Loucy (cell line): ENCODE measurements at regions not wholly inside any gene's neighbourhood (a gene's known extent, or its start where the extent isn't known, plus 50 kb on each side); places are given as distances from the start of the nearest gene placed in this dataset.

Source experiments
- H2AFZ ChIP-seq: fragments of 200-600 bp; sonication (generic); 2 replicates; pipeline ENCODE4 v1.6.0; 2016; ENCODE audit warnings: antibody characterized with exemption, mild to moderate bottlenecking, low read length, moderate library complexity
- H3F3A ChIP-seq: fragments of 200-600 bp; 2 replicates; pipeline ENCODE4 v1.6.0; 2016; ENCODE audit warnings: antibody characterized with exemption, low read depth, mild to moderate bottlenecking
- H3K27me3 ChIP-seq: fragments of 200-600 bp; sonication (generic); 2 replicates; pipeline ENCODE4 v1.6.1; 2014; ENCODE audit warnings: low read length, mild to moderate bottlenecking; ENCODE audit not compliant: insufficient read depth, poor library complexity, severe bottlenecking
- H3K36me3 ChIP-seq: fragments of 200-600 bp; sonication (generic); 2 replicates; pipeline ENCODE4 v1.6.1; 2016; ENCODE audit warnings: low read length; ENCODE audit not compliant: insufficient read depth
- H3K4me1 ChIP-seq: fragments of 200-600 bp; sonication (generic); 2 replicates; pipeline ENCODE4 v1.5.1; 2014; ENCODE audit warnings: low read length, mild to moderate bottlenecking; ENCODE audit not compliant: insufficient read depth, poor library complexity, severe bottlenecking
- H3K4me2 ChIP-seq: fragments of 200-600 bp; sonication (generic); 2 replicates; pipeline ENCODE4 v1.6.0; 2014; ENCODE audit warnings: antibody characterized with exemption, low read length, low read depth, mild to moderate bottlenecking; ENCODE audit not compliant: poor library complexity, severe bottlenecking
- H3K4me3 ChIP-seq: fragments of 200-600 bp; sonication (generic); 2 replicates; pipeline ENCODE4 v1.5.1; 2014; ENCODE audit warnings: low read length, mild to moderate bottlenecking, mixed read lengths; ENCODE audit not compliant: poor library complexity, severe bottlenecking
- H3K79me2 ChIP-seq: fragments of 200-600 bp; sonication (generic); 2 replicates; pipeline ENCODE4 v1.6.1; 2014; ENCODE audit warnings: low read length; ENCODE audit not compliant: insufficient read depth
- H3K9ac ChIP-seq: fragments of 200-600 bp; sonication (generic); 2 replicates; pipeline ENCODE4 v1.6.0; 2014; ENCODE audit warnings: mild to moderate bottlenecking, low read depth, low read length, moderate library complexity; ENCODE audit not compliant: poor library complexity, severe bottlenecking
- H3K9me2 ChIP-seq: fragments of 200-600 bp; sonication (generic); replicated peaks from 2 replicates; pipeline ENCODE4 v1.6.1; 2016; ENCODE audit warnings: low read depth, low read length, mixed read lengths
- H3K9me3 ChIP-seq: fragments of 200-600 bp; sonication (generic); 2 replicates; pipeline ENCODE4 v1.6.1; 2014; ENCODE audit warnings: mild to moderate bottlenecking, antibody characterized with exemption, low read length, low read depth; ENCODE audit not compliant: insufficient read depth
- H4K20me1 ChIP-seq: fragments of 200-600 bp; sonication (generic); 2 replicates; pipeline ENCODE4 v1.6.0; 2014; ENCODE audit warnings: antibody characterized with exemption, low read length, mild to moderate bottlenecking; ENCODE audit not compliant: insufficient read depth, poor library complexity, severe bottlenecking
- CTCF ChIP-seq: fragments of 200-600 bp; sonication (generic); conservative IDR thresholded peaks from 2 replicates; pipeline ENCODE4 v1.5.1; 2014; ENCODE audit warnings: mild to moderate bottlenecking, antibody characterized with exemption, low read length
- EZH2phosphoT487 ChIP-seq: fragments of 200-600 bp; IDR thresholded peaks from 2 replicates; pipeline ENCODE4 v1.6.1; 2018; ENCODE audit warnings: antibody characterized with exemption, mild to moderate bottlenecking, moderate library complexity, borderline replicate concordance

GRCh38 chr3:137924628-137925027 is 85.3 kb upstream of the CLDN18 start:
- Histone ChIP-seq H3K27me3 (no peaks in the 10 kb centered on the region), H3K9me2 (no peaks in the 10 kb centered on the region), H3K9ac (no peak overlapping the region), H3K79me2 (no peaks in the 10 kb centered on the region), H3K4me1 (no peaks in the 10 kb centered on the region), H3K4me2 (no peak overlapping the region), H3K36me3 (no peaks in the 10 kb centered on the region), H3F3A (no peaks in the 10 kb centered on the region), H2AFZ (no peak overlapping the region), H3K4me3 (no peak overlapping the region), H4K20me1 (no peaks in the 10 kb centered on the region), H3K9me3 (no peaks in the 10 kb centered on the region)
- no peak for TF ChIP-seq EZH2phosphoT487
- no peak for TF ChIP-seq CTCF

- no peaks in the 10 kb centered on the region for H3F3A ChIP-seq
- no peaks in the 10 kb centered on the region for H4K20me1 ChIP-seq
- H3K9ac ChIP-seq: no peak overlapping the region
- H3K9me3 ChIP-seq: no peaks in the 10 kb centered on the region
- no peak overlapping the region for H2AFZ ChIP-seq
- no peak overlapping the region for H3K4me2 ChIP-seq
- H3K27me3 ChIP-seq: no peaks in the 10 kb centered on the region
- no peaks in the 10 kb centered on the region for H3K36me3 ChIP-seq
- H3K4me3 ChIP-seq: no peak overlapping the region
- no peaks in the 10 kb centered on the region for H3K9me2 ChIP-seq
- TF ChIP-seq EZH2phosphoT487 (no peak), CTCF (no peak)
- no peaks in the 10 kb centered on the region for H3K79me2 ChIP-seq
- no peaks in the 10 kb centered on the region for H3K4me1 ChIP-seq
These were observed 84.9 kb upstream of the CLDN18 start for GRCh38 chr3:137925080-137925479.

GRCh38 chr3:137926991-137927390 is 83.0 kb upstream of the CLDN18 start:
- Histone ChIP-seq H3K4me3 (no peak overlapping the region), H3K4me1 (no peaks in the 10 kb centered on the region), H3F3A (no peaks in the 10 kb centered on the region), H3K9me3 (no peaks in the 10 kb centered on the region), H3K27me3 (no peaks in the 10 kb centered on the region), H3K4me2 (no peak overlapping the region), H3K9me2 (no peaks in the 10 kb centered on the region), H3K36me3 (no peaks in the 10 kb centered on the region), H4K20me1 (no peaks in the 10 kb centered on the region), H3K79me2 (no peaks in the 10 kb centered on the region), H2AFZ (no peak overlapping the region), H3K9ac (no peak overlapping the region)
- no peak for TF ChIP-seq CTCF
- no peak for TF ChIP-seq EZH2phosphoT487
